ENCODE measurements at regions not wholly inside any gene's neighbourhood (a gene's known extent, or its start where the extent isn't known, plus 50 kb on each side); places are given as distances from the start of the nearest gene placed in this dataset.
"Not testable (repeated sequence)": the region's sequence is repeated elsewhere in the genome, so short reads cannot be mapped to it uniquely, and the experiment has no call there.

- DNase-seq: not testable (repeated sequence)
These were observed 430.5 kb upstream of the TMPRSS15 start for GRCh38 chr21:18834121-18834520.

- peak in 1 of 2 experiments; percentile 43 for DNase-seq
These were observed 436.7 kb upstream of the TMPRSS15 start for GRCh38 chr21:18840239-18840638.

GRCh38 chr21:18857606-18858005 lies 454.0 kb upstream of the TMPRSS15 start:
- not testable (repeated sequence) for DNase-seq

- DNase-seq: no peak
These were observed 465.5 kb upstream of the TMPRSS15 start for GRCh38 chr21:18869104-18869503.

GRCh38 chr21:18877917-18878316 lies 474.3 kb upstream of the TMPRSS15 start:
- DNase-seq: no peak

GRCh38 chr21:18887922-18888602 lies 484.5 kb upstream of the TMPRSS15 start:
- no peak for DNase-seq

GRCh38 chr21:18893406-18893805 lies 489.8 kb upstream of the TMPRSS15 start:
- DNase-seq: no peak

- DNase-seq: no peak
These were observed 490.8 kb upstream of the TMPRSS15 start for GRCh38 chr21:18894387-18894786.

GRCh38 chr21:18899261-18899660 lies 495.7 kb upstream of the TMPRSS15 start:
- DNase-seq: no peak

GRCh38 chr21:18902660-18903059 lies 499.1 kb upstream of the TMPRSS15 start:
- DNase-seq: no peak

- no peak for DNase-seq
These were observed 503.5 kb upstream of the TMPRSS15 start for GRCh38 chr21:18907076-18907475.

GRCh38 chr21:18908641-18909040 lies 505.1 kb upstream of the TMPRSS15 start:
- DNase-seq: no peak

GRCh38 chr21:18913914-18914313 lies 510.3 kb upstream of the TMPRSS15 start:
- no peak for DNase-seq

GRCh38 chr21:18914570-18914969 lies 511.0 kb upstream of the TMPRSS15 start:
- DNase-seq: no peak

GRCh38 chr21:18917622-18918021 lies 514.0 kb upstream of the TMPRSS15 start:
- DNase-seq: no peak

- no peak for DNase-seq
These were observed 527.7 kb upstream of the TMPRSS15 start for GRCh38 chr21:18931237-18931636.

- DNase-seq: no peak
These were observed 533.8 kb upstream of the TMPRSS15 start for GRCh38 chr21:18937337-18937736.

- DNase-seq: no peak
These were observed 537.2 kb upstream of the TMPRSS15 start for GRCh38 chr21:18940791-18941190.

- no peak for DNase-seq
These were observed 546.6 kb upstream of the TMPRSS15 start for GRCh38 chr21:18950045-18950740.

- DNase-seq: peak in 1 of 2 experiments; percentile 22
These were observed 547.9 kb upstream of the TMPRSS15 start for GRCh38 chr21:18951271-18952038.

GRCh38 chr21:18954441-18954844 lies 550.9 kb upstream of the TMPRSS15 start:
- DNase-seq: no peak

GRCh38 chr21:18959817-18960216 lies 556.2 kb upstream of the TMPRSS15 start:
- DNase-seq: no peak

GRCh38 chr21:18960306-18960705 lies 556.7 kb upstream of the TMPRSS15 start:
- DNase-seq: no peak

GRCh38 chr21:18970416-18970815 lies 566.8 kb upstream of the TMPRSS15 start:
- no peak for DNase-seq

Measured in SW 1271 (cell line).